KMS-11 (cell line): ENCODE measurements at regions not wholly inside any gene's neighbourhood (a gene's known extent, or its start where the extent isn't known, plus 50 kb on each side); places are given as distances from the start of the nearest gene placed in this dataset.

ENCODE experiments used
- H2AFZ ChIP-seq: fragments of 200-600 bp; sonication (generic); 2 replicates; pipeline ENCODE4 v1.6.1; 2016; ENCODE audit warnings: antibody characterized with exemption, mixed run types, low read depth
- H3K27ac ChIP-seq: fragments of 200-600 bp; sonication (generic); 2 replicates; pipeline ENCODE4 v1.6.1; 2016; ENCODE audit warnings: mild to moderate bottlenecking, mixed run types
- H3K27me3 ChIP-seq: fragments of 200-600 bp; sonication (generic); 2 replicates; pipeline ENCODE4 v1.6.1; 2017; ENCODE audit warnings: mild to moderate bottlenecking, low read depth, mixed run types, moderate library complexity; ENCODE audit not compliant: insufficient read depth
- H3K36me3 ChIP-seq: fragments of 200-600 bp; sonication (generic); 2 replicates; pipeline ENCODE4 v1.6.1; 2017; ENCODE audit warnings: mild to moderate bottlenecking, mixed run types; ENCODE audit not compliant: insufficient read depth
- H3K4me1 ChIP-seq: fragments of 200-600 bp; sonication (generic); 2 replicates; pipeline ENCODE4 v1.6.1; 2016; ENCODE audit warnings: mild to moderate bottlenecking, low read depth, mixed run types; ENCODE audit not compliant: poor library complexity, severe bottlenecking
- H3K4me2 ChIP-seq: fragments of 200-600 bp; sonication (generic); 2 replicates; pipeline ENCODE4 v1.7.0; 2016; ENCODE audit warnings: mild to moderate bottlenecking, mixed run types
- H3K4me3 ChIP-seq: fragments of 200-600 bp; sonication (generic); IDR thresholded peaks from 2 replicates; pipeline ENCODE4 v1.6.1; 2017; ENCODE audit warnings: low read depth, low read length, mixed read lengths; ENCODE audit not compliant: insufficient read depth
- H3K79me2 ChIP-seq: fragments of 200-600 bp; sonication (generic); 2 replicates; pipeline ENCODE4 v1.6.1; 2016; ENCODE audit warnings: low read depth, mixed run types; ENCODE audit not compliant: insufficient read depth
- H3K9ac ChIP-seq: fragments of 200-600 bp; sonication (generic); 2 replicates; pipeline ENCODE4 v1.6.1; 2016; ENCODE audit warnings: mild to moderate bottlenecking, mixed run types
- H4K20me1 ChIP-seq: fragments of 200-600 bp; sonication (generic); 2 replicates; pipeline ENCODE4 v1.6.1; 2016; ENCODE audit warnings: mild to moderate bottlenecking, mixed run types; ENCODE audit not compliant: insufficient read depth
- TF ChIP-seq, protein P1 (sequence below): fragments of 200-600 bp; sonication (generic); conservative IDR thresholded peaks from 2 replicates; pipeline ENCODE4 v1.6.1; 2017; ENCODE audit warnings: low read depth, mild to moderate bottlenecking, antibody characterized with exemption, low read length, moderate library complexity, mixed read lengths

- Histone ChIP-seq H3K4me2 (no peak overlapping the region), H3K4me3 (no peak overlapping the region), H2AFZ (no peak overlapping the region), H4K20me1 (no peaks in the 10 kb centered on the region), H3K9ac (no peak overlapping the region), H3K79me2 (no peaks in the 10 kb centered on the region), H3K4me1 (no peaks in the 10 kb centered on the region), H3K36me3 (no peaks in the 10 kb centered on the region), H3K27me3 (no peaks in the 10 kb centered on the region), H3K27ac (no peak overlapping the region)
- TF ChIP-seq, protein P1, sequence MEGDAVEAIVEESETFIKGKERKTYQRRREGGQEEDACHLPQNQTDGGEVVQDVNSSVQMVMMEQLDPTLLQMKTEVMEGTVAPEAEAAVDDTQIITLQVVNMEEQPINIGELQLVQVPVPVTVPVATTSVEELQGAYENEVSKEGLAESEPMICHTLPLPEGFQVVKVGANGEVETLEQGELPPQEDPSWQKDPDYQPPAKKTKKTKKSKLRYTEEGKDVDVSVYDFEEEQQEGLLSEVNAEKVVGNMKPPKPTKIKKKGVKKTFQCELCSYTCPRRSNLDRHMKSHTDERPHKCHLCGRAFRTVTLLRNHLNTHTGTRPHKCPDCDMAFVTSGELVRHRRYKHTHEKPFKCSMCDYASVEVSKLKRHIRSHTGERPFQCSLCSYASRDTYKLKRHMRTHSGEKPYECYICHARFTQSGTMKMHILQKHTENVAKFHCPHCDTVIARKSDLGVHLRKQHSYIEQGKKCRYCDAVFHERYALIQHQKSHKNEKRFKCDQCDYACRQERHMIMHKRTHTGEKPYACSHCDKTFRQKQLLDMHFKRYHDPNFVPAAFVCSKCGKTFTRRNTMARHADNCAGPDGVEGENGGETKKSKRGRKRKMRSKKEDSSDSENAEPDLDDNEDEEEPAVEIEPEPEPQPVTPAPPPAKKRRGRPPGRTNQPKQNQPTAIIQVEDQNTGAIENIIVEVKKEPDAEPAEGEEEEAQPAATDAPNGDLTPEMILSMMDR, result no peak
These were observed 1393.4 kb downstream of the BRD1 start for GRCh38 chr22:48434156-48434867.

DNA sequence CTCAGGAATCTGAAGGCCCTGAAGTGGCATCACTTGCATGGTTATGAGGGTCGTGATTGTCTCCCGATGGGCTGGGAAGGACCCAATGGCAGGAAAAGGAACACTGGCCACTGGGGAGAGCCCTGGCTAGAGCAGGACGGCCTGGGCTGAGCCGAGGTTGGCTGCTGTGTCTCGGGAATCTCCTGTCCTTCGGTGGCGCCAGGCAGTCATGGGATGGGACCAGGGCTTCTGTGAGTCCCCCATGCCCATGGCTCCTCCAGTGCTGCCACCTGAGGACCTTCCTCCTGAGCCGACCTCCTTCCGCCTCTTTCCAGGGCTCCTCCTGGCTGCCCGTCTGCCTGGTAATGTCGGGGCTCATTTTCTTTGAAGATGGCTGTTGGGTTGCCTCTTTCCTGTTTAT lies 1394.0 kb downstream of the BRD1 start:
- TF ChIP-seq, protein P1, result no peak
- Histone ChIP-seq H3K4me3 (no peak overlapping the region), H3K4me2 (no peak overlapping the region), H3K79me2 (no peaks in the 10 kb centered on the region), H3K9ac (no peak overlapping the region), H4K20me1 (no peaks in the 10 kb centered on the region), H3K4me1 (no peaks in the 10 kb centered on the region), H3K36me3 (no peaks in the 10 kb centered on the region), H3K27ac (no peak overlapping the region), H3K27me3 (no peaks in the 10 kb centered on the region), H2AFZ (no peak overlapping the region)

GRCh38 chr22:48432781-48433518 lies 1394.7 kb downstream of the BRD1 start:
- Histone ChIP-seq H3K9ac (no peak overlapping the region), H3K36me3 (no peaks in the 10 kb centered on the region), H3K4me1 (no peaks in the 10 kb centered on the region), H3K79me2 (no peaks in the 10 kb centered on the region), H3K4me2 (no peak overlapping the region), H3K27ac (no peak overlapping the region), H4K20me1 (no peaks in the 10 kb centered on the region), H3K27me3 (no peaks in the 10 kb centered on the region), H3K4me3 (no peak overlapping the region), H2AFZ (no peak overlapping the region)
- TF ChIP-seq, protein P1, result no peak

DNA sequence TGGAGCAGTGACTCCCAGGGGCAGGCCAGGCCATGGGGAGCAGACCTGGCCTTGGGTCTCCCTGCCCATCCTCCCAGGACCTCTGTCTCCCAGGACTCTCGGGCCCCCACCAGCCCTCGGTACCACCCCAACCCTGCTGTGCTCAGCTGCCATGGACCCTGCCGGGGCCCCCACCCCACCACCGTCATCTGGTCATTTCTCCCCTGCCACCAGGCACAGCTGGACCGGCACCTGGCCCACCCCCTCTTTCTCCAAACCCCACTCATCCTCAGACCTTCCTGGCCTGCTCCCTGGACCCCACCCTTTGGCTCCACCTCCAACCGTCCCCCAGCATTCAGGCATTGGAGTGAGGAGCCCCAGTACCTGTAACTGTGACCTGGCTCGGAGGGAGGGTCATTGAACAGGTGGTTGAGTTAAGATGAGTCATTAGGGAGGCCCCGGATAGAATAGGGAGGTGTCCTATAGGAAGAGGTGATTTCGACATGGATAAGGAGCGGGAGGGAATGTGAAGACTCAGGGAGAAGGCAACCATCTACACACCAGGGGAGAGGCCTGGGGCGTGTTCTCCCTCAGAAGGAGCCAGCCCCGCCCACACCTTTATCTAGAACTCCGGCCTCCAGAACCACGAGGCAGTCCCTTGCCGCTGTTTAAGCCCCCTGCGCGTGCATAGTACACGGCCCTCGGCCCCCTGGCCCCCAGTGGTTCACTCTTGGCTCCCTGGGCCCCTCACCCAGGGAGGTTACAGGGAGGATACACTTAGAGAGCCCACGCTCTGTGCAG lies 1395.9 kb downstream of the BRD1 start:
- Histone ChIP-seq H3K4me3 (no peak overlapping the region), H3K27ac (no peak overlapping the region), H3K36me3 (no peaks in the 10 kb centered on the region), H4K20me1 (no peaks in the 10 kb centered on the region), H3K79me2 (no peaks in the 10 kb centered on the region), H3K9ac (no peak overlapping the region), H3K27me3 (no peaks in the 10 kb centered on the region), H2AFZ (no peak overlapping the region), H3K4me1 (no peaks in the 10 kb centered on the region), H3K4me2 (no peak overlapping the region)
- TF ChIP-seq, protein P1, result no peak
